CD4-positive, alpha-beta T cell treated with Interleukin-4 for 4 hours (primary cell): ENCODE measurements at regions not wholly inside any gene's neighbourhood (a gene's known extent, or its start where the extent isn't known, plus 50 kb on each side); places are given as distances from the start of the nearest gene placed in this dataset.
"Not testable (repeated sequence)": the region's sequence is repeated elsewhere in the genome, so short reads cannot be mapped to it uniquely, and the experiment has no call there.

ENCODE experiments used
- DNase-seq: peaks from one replicate; pipeline ENCODE4 v3.0.0-alpha.2; 2020

DNA sequence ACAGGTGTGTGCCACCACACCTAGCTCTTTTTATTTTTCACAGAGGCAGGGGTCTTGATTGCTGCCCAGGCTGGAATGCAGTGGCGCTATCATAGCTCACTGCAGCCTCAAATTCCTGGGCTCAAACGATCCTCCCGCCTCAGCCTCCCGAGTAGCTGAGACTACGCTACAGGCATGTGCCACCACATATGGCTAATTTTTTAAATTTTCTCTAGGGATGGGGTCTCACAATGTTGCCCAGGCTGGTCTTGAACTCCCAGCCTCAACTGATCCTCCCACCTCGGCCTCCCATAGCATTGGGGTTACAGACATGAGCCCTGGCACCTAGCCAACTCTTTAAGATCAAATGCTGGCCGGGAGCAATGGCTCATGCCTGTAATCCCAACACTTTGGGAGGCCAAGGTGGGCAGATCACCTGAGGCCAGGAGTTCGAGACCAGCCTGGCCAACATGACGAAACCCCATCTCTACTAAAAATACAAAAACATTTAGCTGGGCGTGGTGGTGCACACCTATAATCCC lies 50.6 kb upstream of the MYL10 start:
- DNase-seq, result not testable (repeated sequence)

- DNase-seq, result no peak
Measured at GRCh38 chr7:101680406-101681145, 51.5 kb upstream of the MYL10 start.

DNA sequence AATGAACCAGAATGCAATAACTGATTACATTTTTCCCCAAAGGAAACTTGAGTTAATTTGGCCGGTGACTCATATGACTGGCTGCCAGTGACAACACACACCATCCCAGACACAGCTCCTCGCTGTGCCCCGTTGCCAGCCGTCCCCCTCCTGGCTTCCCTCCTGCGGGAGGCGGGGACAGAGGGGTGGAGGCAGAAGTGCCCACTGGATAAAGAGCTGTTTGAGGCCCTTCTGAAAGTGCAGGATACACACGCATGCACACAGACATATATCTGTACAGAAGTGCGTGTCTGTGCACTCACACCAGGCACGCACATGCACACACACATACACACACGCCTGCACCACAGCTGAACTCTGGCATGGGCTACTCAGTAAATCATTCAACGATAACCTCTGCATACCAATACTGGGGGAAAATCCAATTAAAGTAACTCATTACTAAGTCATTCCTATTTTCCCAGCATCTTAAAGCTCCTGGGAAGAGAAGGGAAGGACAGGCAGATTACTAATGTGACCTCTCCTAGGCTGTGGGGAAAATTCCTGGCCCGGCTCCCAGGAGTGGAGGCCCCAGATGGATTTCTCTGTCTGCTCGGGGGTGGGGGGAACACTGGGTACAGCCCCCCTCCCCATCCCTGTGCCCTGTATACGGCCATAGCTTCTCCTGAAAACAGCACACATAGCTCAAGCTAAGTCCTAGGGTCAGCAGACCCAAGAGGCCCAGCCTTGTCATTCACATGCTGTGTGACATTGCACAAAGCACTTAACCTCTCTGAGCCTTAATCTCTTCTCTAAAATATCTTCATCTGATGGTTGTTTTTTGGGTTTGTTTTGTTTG lies 52.3 kb upstream of the MYL10 start:
- no peak for DNase-seq

- no peak for DNase-seq
Measured at GRCh38 chr7:101684983-101685330, 55.9 kb upstream of the MYL10 start.

- no peak for DNase-seq
Measured at GRCh38 chr7:101686030-101686429, 56.9 kb upstream of the MYL10 start.

GRCh38 chr7:101687081-101687480 lies 58.0 kb upstream of the MYL10 start:
- no peak for DNase-seq

DNA sequence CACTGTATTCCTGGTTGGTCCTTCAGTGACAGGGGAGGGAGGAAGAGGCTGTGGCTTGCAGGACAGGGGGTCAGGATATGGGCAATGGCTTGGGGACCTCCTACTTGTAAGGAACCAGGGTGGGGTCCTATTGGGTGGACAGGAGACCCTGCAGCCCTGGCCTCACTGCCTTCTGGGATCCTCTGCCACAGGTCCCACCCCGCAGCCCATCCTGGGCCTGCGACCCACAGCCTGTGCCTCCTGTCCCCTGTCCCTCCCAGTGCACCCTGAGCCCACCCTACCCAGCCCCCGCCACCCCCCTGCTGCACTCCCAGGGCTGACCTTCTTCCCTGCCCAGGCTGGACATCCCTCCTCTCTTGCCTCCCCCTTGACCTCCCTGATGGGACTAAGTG lies 58.7 kb upstream of the MYL10 start:
- no peak for DNase-seq

GRCh38 chr7:101688183-101688831 lies 59.2 kb upstream of the MYL10 start:
- peak; percentile 66 for DNase-seq

DNA sequence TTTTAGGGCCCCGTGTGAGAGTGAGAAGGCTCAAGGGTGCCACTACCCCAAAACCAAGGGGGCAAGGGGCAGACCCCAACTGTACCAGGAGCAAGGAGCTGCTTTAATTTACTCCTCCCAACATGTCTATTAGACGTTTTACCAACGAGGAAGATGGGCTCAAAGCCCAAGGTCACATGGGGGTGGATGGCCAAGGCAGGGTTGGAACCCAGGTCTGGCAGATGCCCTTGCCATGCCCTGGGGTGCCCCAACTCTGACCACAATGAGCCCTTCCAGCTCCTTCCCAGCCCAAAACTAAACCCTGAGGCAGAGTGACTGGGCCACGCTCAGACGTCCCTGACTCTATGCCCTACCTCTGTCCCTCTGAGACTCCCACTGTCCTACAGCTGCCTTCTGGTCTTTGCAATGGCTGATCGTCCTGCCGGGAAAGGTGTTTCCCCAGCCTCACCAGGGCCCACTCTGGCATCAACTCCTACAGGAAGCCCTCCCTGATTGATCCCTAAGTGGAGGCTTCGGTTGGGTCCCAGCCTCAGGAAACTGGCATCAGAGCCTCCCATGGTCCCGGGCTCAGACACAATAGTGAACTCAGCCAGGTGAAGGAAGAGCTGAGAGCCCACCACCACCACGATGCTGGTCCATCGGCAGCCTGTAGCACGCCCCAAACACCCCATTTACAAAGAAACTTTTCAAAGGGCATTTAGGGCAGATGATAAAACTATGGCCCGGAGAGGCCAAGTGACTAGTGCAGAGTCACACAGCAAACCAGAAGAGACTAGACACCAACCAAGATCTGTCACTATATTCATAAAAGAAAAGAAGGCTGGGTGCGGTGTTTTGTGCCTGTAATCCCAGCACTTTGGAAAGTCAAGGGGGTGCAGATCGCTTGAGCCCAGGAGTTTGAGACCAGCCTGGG lies 60.2 kb upstream of the MYL10 start:
- DNase-seq, result no peak

- no peak for DNase-seq
Measured at GRCh38 chr7:101690061-101690460, 61.0 kb upstream of the MYL10 start.

DNA sequence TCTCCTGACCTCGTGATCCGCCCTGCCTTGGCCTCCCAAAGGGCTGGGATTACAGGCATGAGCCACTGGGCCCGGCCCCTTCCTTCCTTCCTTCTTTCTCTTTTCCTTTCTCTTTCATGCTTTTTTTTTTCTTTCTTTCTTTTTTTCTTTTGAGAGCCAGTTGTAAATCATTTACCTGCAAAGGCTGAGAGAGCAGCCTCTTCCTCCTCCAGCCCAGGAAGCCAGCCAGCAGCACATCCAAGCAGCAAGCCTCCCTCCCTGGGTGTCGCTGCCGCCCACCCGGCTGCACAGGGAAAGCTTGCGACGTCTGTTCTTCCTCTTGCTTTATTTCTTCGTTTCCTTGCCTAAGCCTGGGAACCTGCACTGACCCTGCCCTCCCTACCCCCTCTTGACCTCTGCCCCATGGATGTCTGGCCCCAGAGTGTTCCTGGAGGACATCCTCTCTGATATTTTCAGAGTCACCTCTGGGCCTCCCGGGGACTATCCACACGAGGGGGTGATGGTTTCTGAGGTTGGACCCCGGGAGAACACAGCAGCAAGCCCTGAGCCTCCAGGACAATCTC lies 62.8 kb upstream of the MYL10 start:
- no peak for DNase-seq

GRCh38 chr7:101693498-101694091 lies 64.5 kb upstream of the MYL10 start:
- DNase-seq, result no peak

DNA sequence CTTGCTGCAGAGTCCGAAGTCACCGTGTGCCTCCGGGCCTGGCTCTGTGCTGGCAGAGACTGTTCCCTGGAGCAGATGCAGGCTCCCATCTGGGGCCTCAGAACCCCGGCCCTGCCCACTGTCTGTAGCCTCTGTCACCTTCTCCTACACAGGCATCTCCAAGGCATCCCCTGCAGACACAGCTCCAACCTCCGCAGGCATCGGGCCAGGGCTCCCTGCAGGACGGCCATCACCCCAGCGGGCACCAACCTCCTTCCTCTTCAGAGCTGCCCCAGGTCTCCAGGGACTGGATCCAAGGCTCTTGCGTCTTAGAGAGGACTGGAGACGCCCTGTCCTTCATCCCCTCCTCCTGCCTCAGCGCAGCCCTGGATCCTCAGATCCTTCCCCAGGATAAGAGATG lies 69.9 kb upstream of the MYL10 start:
- DNase-seq, result no peak

GRCh38 chr7:101699399-101699798 lies 70.3 kb upstream of the MYL10 start:
- DNase-seq, result no peak

DNA sequence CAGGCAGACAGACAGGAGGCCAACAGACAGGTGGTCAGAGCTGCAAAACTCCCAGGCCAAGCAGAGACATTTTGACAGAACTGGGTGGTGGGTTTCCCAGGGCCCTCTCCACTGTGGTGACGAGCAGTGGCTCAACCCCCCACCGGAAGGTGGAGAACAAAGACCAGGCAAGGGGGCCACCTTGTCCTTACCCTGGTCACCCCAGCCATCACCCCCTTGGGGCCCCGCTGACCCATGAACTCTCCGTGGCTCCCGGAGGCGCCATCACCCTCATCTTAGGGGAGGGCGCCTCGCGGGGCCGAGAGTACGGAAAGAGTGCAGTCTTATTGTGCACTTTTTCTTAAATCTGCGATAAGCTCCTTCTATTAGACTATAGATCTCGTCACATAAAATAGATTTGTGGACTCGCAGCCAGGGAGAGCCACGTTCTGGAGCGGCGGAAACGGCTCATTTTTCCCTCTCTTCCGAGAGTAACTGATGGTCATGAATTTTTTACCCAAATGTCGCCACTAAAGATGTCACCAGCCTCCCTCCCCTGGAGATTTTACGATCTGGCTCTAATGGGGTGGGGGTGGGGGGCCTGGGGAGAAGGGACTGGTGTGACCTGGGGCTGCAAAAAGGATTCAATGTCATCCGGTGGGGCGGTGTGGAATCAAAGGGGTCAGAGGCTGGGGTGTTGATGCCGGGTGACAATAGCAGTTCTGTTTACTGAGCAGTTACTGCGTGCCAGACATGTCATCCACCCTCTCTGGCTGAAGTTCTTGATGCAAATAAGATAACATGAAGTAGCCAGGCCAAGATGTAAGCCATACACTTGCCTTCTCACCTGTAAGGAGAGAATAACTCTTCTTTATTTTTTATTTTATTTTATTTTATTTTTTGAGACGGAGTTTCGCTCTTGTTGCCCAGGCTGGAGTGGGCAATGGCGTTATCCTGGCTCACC lies 71.1 kb upstream of the MYL10 start:
- no peak for DNase-seq

DNA sequence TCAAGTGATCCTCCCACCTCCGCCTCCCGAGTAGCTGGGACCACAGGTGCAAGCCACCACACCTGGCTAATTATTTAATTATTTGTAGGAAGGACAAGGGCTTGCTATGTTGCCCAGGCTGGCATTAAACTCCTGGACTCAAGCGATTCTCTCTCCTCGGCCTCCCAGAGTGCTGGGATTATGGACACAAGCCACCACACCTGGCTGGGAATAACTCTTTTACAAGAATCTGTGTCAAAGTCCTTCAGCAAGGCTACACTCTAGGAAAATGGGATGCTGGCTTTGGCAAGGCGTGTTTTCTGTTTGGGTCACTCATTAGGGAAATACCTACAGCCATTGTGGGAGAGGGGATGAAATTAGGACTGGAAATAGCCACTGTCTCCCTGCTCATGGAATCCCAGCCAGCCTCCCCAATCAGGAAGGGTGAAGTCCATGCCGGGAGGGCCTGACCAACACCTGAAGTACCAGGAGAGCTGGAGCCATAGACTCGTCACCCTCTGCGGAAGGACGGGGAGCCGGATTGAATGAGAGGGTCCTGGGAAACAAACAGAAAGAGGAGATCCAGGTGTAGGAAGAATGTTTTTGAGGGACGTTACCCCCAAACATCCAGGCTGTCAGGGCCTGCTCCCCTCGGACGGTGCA lies 72.2 kb upstream of the MYL10 start:
- no peak for DNase-seq

DNA sequence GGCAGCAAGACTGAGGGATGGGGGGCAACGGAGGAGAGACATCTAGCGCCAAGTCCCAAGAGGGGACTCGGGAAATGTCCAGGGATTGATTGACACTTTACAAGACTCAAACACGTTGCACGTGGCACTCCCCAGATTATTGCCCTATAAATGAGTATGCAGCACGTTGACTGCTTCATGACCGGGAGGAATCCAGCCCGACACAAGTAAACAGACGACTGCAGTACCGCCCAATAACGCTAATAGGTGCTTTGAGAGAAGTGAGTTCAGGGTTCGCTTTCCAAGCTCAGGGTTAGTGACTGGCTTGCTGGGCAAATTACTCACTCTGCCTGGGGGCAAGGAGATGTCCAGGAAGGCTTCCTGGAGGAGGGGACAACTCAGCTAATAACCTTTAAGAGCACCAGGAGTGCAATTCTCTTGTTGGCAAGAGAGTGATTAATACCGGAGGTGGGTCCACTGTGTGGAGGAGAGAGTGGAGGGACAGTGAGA lies 73.3 kb upstream of the MYL10 start:
- DNase-seq, result no peak

DNA sequence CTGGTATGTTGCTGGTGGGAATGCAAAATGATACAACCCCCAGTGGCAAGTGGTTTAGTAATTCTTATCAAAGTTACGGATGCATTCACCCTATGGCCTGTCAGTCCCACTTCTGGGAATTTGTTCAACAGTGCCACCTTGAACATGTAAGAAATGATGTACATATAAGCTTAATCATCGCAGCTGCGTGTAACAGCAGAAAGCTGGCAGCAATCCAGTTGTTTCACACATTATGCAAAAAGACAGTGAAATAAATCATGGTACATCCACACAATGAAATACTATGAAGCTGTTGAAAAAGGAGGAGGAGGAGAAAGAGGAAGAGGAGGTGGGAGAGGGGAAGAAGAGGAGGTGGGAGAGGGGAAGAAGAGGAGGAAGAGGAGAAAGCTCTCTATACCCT lies 76.2 kb upstream of the MYL10 start:
- no peak for DNase-seq

DNA sequence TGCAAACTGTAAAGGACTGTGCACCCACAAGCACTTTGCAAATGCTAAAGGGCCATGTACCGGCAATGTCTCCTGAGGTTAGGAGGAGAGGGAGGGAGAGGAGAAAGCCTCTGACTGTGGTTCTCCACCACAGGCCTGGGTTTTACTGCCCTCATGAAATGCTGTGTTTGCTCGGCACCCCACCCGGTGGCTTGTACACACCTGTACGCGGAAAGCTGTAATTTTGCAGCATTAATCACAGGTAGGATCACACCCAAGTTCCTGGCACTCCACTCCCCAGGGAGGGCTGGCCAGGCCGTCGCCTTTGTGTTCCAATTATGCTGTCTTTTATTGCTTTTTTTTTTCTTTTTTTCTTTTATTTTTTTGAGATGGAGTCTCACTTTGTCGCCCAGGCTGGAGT lies 78.5 kb upstream of the MYL10 start:
- DNase-seq, result no peak

- DNase-seq, result no peak
Measured at GRCh38 chr7:101708223-101708622, 79.1 kb upstream of the MYL10 start.
